Peyer's patch (tissue), 4 donors: ENCODE measurements at regions not wholly inside any gene's neighbourhood (a gene's known extent, or its start where the extent isn't known, plus 50 kb on each side); places are given as distances from the start of the nearest gene placed in this dataset.

Source experiments
- DNase-seq, 3 donors: peaks; one replicate each; pipeline ENCODE4 v3.0.0-alpha.2; 2017 to 2019
- H3K27ac ChIP-seq, 4 donors: fragments of 200-600 bp; sonication (generic); one replicate each; pipeline ENCODE4 v1.5.1; 2016 to 2019
- H3K27me3 ChIP-seq, 2 donors: fragments of 200-600 bp; sonication (generic); one replicate each; pipeline ENCODE4 v1.5.1; 2019
- H3K36me3 ChIP-seq, 3 donors: fragments of 200-600 bp; sonication (generic); one replicate each; pipeline ENCODE4 v1.5.1; 2016 to 2019
- H3K4me1 ChIP-seq, 4 donors: fragments of 200-600 bp; sonication (generic); one replicate each; pipeline ENCODE4 v1.5.1; 2016 to 2019
- H3K4me3 ChIP-seq, 4 donors: fragments of 200-600 bp; sonication (generic); 1 replicate in 3 of 4; 2 replicates in 1 of 4; pipeline ENCODE4 v1.5.1; 2016 to 2019; ENCODE audit warnings: mild to moderate bottlenecking in 1 of 4
- H3K9me3 ChIP-seq, 4 donors: fragments of 200-600 bp; sonication (generic); one replicate each; pipeline ENCODE4 v1.5.1; 2016 to 2019; ENCODE audit warnings: mild to moderate bottlenecking in 1 of 4
- POLR2A ChIP-seq, 2 donors: fragments of 450-650 bp; IDR thresholded peaks; one replicate each; pipeline ENCODE4 v1.5.1; 2017; ENCODE audit warnings: antibody characterized with exemption in 2 of 2, mild to moderate bottlenecking in 2 of 2, moderate library complexity in 2 of 2
- TF ChIP-seq, protein P1 (sequence below), 6 experiments: fragments of 450-650 bp in 4 of 6; fragments of 200-600 bp in 2 of 6; sonication (generic) in 1 of 6; IDR thresholded peaks; one replicate each; pipeline ENCODE4 v1.5.1; 2017 to 2019; ENCODE audit warnings: antibody characterized with exemption in 6 of 6, mild to moderate bottlenecking in 3 of 6, moderate library complexity in 1 of 6

DNA sequence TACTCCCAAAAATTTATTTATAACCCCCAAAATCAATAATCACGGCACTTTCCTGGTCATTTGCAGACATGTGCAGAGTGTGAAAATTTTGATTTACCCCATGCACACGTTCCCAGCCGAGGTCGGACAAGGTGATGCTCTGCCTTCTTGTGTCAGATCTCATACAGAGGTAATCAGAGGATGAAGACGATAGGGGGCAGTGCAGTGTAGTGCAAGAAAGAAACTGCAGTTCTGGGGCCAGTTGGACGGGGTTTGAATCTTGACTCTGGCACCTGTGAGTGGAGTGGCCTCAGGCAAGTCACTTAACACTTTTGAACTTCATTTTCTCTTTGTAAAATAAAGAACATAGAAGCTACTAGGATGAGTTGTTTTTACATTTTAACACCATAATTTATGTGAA is 88.4 kb downstream of the FRMPD3 start:
- Histone ChIP-seq H3K27me3 (no peaks in the 10 kb centered on the region), H3K27ac (no peak overlapping the region), H3K36me3 (no peaks in the 10 kb centered on the region), H3K4me1 (no peaks in the 10 kb centered on the region), H3K4me3 (no peak overlapping the region), H3K9me3 (no peaks in the 10 kb centered on the region)
- TF ChIP-seq, protein P1, sequence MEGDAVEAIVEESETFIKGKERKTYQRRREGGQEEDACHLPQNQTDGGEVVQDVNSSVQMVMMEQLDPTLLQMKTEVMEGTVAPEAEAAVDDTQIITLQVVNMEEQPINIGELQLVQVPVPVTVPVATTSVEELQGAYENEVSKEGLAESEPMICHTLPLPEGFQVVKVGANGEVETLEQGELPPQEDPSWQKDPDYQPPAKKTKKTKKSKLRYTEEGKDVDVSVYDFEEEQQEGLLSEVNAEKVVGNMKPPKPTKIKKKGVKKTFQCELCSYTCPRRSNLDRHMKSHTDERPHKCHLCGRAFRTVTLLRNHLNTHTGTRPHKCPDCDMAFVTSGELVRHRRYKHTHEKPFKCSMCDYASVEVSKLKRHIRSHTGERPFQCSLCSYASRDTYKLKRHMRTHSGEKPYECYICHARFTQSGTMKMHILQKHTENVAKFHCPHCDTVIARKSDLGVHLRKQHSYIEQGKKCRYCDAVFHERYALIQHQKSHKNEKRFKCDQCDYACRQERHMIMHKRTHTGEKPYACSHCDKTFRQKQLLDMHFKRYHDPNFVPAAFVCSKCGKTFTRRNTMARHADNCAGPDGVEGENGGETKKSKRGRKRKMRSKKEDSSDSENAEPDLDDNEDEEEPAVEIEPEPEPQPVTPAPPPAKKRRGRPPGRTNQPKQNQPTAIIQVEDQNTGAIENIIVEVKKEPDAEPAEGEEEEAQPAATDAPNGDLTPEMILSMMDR (IDR thresholded peaks at IDR 0.05): peak in 4 of 6 experiments; percentile 19 to 22 (median 20)
- no peak for TF ChIP-seq POLR2A (IDR thresholded peaks at IDR 0.05)
- DNase-seq: no peak

DNA sequence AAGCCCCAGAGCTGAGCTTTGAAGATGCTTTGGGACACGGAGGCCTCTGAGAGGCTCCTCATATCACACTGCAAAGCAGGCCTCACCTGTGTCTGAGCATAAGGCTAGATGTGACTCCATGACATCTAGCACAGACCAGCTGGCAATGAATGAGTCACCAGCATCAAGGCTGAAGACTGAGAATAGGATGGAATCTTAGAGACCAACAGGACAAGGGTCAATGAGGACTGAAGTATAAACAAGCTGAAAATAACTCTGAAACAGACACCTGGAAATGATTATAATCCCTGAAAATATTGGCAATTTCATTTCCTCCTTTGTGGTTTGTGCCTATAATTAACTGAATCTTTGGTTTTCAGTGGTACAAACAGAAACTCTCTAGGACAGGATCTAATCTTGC is 87.1 kb upstream of the PRPS1 start:
- H3K9me3 ChIP-seq: no peaks in the 10 kb centered on the region
- no peak overlapping the region for H3K4me3 ChIP-seq
- no peak for DNase-seq
- no peak overlapping the region for H3K27ac ChIP-seq
- no peak for TF ChIP-seq POLR2A (IDR thresholded peaks at IDR 0.05)
- TF ChIP-seq, protein P1 (IDR thresholded peaks at IDR 0.05): no peak
- no peaks in the 10 kb centered on the region for H3K4me1 ChIP-seq
- H3K36me3 ChIP-seq: no peaks in the 10 kb centered on the region
- no peaks in the 10 kb centered on the region for H3K27me3 ChIP-seq

DNA sequence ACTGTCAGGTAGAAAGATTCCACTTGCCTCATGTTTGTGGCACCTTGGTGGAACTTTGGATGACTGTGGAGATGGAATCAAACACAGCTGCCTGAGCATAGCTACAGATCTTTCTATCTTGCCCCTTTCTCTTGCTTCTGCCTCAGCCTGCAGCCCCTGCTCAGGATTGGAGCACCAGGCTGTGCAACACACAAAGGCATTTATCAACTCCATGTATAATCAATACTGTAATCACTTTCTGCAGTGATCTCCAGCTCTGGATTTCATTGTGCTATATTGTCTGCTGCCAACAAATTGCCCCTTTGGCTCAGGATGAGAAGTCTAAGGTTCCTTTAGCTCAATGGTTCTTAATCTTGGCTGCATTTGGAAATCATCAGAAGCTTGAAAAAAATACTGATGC is 86.3 kb upstream of the PRPS1 start:
- no peak overlapping the region for H3K27ac ChIP-seq
- H3K36me3 ChIP-seq: no peaks in the 10 kb centered on the region
- H3K4me3 ChIP-seq: no peak overlapping the region
- DNase-seq: no peak
- no peaks in the 10 kb centered on the region for H3K4me1 ChIP-seq
- no peak for TF ChIP-seq POLR2A (IDR thresholded peaks at IDR 0.05)
- TF ChIP-seq, protein P1 (IDR thresholded peaks at IDR 0.05): no peak
- no peaks in the 10 kb centered on the region for H3K27me3 ChIP-seq
- no peaks in the 10 kb centered on the region for H3K9me3 ChIP-seq

DNA sequence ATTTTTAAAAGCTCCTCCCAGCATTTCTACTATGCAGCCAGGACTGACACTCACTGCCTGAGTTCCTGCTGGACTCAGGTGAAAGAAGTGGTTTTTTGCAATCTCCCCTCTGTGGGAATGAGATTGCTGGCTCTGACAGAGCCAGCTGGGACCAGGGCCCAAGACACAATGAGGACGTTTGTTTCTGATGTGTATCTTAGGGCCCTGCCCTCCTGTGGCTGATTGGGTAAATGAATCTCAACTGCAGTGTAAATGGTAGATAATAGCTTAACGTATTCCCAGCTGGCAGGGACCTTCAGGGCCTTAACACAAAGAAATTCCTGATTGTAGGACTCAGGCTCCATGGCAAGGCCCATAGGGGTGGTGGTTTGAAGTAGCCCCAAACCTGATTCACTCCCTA is 85.8 kb upstream of the PRPS1 start:
- DNase-seq: no peak
- H3K36me3 ChIP-seq: no peaks in the 10 kb centered on the region
- no peak overlapping the region for H3K27ac ChIP-seq
- no peaks in the 10 kb centered on the region for H3K27me3 ChIP-seq
- H3K4me3 ChIP-seq: no peak overlapping the region
- no peaks in the 10 kb centered on the region for H3K9me3 ChIP-seq
- TF ChIP-seq POLR2A (IDR thresholded peaks at IDR 0.05): no peak
- TF ChIP-seq, protein P1 (IDR thresholded peaks at IDR 0.05): peak in 1 of 6 experiments; percentile 13
- H3K4me1 ChIP-seq: no peaks in the 10 kb centered on the region

DNA sequence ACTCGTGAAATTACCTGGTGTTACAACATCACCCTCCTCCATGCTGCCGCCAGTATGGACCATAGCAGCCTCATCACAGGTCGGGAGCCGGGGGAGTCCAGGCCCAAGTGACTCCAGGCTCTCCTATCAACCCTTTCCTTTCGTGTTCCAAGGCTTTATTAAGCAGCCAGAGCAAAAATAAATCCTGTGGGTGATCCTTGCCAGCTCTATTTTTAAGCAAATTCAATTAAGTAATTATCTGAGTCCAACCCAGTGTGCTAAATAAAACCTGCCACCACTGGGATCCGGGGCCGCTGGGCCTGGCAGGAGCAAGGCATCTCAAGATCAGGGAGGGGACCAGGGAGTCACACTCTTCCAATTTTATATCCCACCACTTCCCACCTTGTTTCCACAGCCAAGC is 80.7 kb upstream of the PRPS1 start:
- no peak for DNase-seq
- TF ChIP-seq POLR2A (IDR thresholded peaks at IDR 0.05): no peak
- TF ChIP-seq, protein P1 (IDR thresholded peaks at IDR 0.05): no peak
- H3K4me3 ChIP-seq: no peak overlapping the region
- H3K9me3 ChIP-seq: no peaks in the 10 kb centered on the region
- no peak overlapping the region for H3K27ac ChIP-seq
- no peaks in the 10 kb centered on the region for H3K36me3 ChIP-seq
- no peaks in the 10 kb centered on the region for H3K27me3 ChIP-seq
- no peaks in the 10 kb centered on the region for H3K4me1 ChIP-seq

DNA sequence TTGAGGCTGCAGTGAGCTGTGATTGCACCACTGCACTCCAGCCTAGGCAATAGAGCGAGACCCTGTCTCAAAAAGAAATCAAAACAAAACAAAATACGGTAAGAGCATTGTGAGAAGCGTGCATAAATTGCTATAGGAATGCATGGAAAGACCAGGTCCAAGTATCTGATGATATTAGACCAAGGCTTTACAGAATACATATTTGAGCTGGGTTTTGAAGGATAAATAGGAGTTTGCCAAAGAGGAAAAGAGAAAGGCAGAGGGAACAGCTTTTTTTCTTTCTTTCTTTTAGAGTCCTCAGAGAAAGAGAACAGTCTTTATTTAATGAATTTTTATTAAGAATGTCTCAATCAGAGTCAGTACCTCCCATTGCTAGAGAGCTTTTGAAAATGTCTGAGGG is 79.5 kb upstream of the PRPS1 start:
- no peak for DNase-seq
- no peaks in the 10 kb centered on the region for H3K36me3 ChIP-seq

More for the DNA sequence above, 79.5 kb upstream of the PRPS1 start:
- Histone ChIP-seq H3K4me3 (no peak overlapping the region), H3K27me3 (no peaks in the 10 kb centered on the region), H3K9me3 (no peaks in the 10 kb centered on the region), H3K4me1 (no peaks in the 10 kb centered on the region), H3K27ac (no peak overlapping the region)
- TF ChIP-seq POLR2A (IDR thresholded peaks at IDR 0.05): no peak
- TF ChIP-seq, protein P1 (IDR thresholded peaks at IDR 0.05): no peak
